ENCODE measurements at regions not wholly inside any gene's neighbourhood (a gene's known extent, or its start where the extent isn't known, plus 50 kb on each side); places are given as distances from the start of the nearest gene placed in this dataset.

DNA sequence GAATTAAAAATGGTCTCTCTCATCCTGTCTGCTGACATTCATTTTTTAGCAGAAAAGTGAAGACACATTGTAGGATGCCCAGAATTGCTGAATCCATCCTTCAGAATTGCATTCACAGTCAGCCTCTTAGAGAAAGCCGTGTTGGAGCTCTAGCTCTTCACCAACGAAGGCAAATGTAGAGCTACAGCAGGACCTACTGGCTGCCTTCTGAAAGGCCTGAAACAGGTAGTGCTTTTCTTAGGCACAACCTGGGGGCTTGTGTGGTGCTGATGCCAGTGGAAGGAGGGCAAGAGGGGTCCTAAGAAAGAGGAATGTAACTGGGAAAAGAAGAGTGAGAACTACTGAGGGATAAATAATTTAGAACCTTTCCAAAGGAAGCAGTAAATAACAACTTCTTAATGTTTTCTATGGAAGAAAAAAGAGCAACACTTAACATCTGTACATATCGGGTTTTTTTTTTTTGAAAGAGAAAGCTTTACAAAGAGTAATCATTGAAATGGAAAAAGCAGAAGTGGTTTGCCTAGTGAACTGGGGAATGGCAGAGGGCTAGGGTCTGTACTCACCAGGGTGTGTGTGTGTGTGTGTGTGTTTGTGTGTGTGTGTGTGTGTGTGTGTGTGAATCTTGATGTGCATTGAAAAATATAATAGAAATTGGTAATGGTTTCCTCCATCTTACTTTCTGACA, 297.8 kb downstream of the SATB1 start:
- Histone ChIP-seq H3K27me3 (ENCODE audit: insufficient read depth, low read length) (no peaks in the 10 kb centered on the region), H2AFZ (ENCODE audit: low read length) (no peak overlapping the region), H3K9me3 (ENCODE audit: low read depth, low read length) (no peaks in the 10 kb centered on the region), H4K20me1 (ENCODE audit: insufficient read depth, low read length) (no peaks in the 10 kb centered on the region), H3K27ac (ENCODE audit: low read depth, low read length) (no peak overlapping the region), H3K4me3 (ENCODE audit: insufficient read depth, low read length) (no peak overlapping the region), H3K4me1 (ENCODE audit: insufficient read depth, low read length) (peaks cover 4% of the 10 kb centered on the region), H3K79me2 (ENCODE audit: insufficient read depth, low read length) (no peaks in the 10 kb centered on the region), H3K4me2 (ENCODE audit: insufficient read depth, low read length) (no peak overlapping the region), H3K36me3 (ENCODE audit: insufficient read depth, low read length) (no peaks in the 10 kb centered on the region)
- DNase-seq (ENCODE audit: insufficient read length, low spot score, missing footprints) = no peak
- TF ChIP-seq, protein P1, sequence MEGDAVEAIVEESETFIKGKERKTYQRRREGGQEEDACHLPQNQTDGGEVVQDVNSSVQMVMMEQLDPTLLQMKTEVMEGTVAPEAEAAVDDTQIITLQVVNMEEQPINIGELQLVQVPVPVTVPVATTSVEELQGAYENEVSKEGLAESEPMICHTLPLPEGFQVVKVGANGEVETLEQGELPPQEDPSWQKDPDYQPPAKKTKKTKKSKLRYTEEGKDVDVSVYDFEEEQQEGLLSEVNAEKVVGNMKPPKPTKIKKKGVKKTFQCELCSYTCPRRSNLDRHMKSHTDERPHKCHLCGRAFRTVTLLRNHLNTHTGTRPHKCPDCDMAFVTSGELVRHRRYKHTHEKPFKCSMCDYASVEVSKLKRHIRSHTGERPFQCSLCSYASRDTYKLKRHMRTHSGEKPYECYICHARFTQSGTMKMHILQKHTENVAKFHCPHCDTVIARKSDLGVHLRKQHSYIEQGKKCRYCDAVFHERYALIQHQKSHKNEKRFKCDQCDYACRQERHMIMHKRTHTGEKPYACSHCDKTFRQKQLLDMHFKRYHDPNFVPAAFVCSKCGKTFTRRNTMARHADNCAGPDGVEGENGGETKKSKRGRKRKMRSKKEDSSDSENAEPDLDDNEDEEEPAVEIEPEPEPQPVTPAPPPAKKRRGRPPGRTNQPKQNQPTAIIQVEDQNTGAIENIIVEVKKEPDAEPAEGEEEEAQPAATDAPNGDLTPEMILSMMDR (IDR thresholded peaks at IDR 0.05; ENCODE audit: extremely low read depth, low read depth, low read length) = no peak

DNA sequence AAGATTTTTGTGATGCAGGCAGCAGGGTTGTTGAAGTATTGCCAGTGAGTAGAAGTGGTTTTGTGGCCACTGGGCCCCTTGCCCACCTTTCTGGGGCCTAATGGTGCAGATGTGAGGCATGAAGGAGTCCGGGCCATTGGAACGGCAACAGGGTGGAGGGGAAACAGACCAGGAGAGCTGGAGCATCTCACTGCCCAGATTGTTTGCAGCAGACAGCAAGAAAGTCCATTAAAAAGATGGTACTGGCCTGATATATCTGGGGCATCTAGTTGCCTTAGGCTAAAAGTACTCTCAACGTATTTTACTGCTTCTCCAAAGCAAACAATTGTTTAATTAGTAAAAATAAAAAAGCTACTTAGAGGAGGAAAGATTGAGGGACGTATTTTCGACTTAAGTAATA, 298.4 kb downstream of the SATB1 start:
- Histone ChIP-seq H3K36me3 (ENCODE audit: insufficient read depth, low read length) (no peaks in the 10 kb centered on the region), H3K79me2 (ENCODE audit: insufficient read depth, low read length) (no peaks in the 10 kb centered on the region), H2AFZ (ENCODE audit: low read length) (no peak overlapping the region), H3K9me3 (ENCODE audit: low read depth, low read length) (no peaks in the 10 kb centered on the region), H4K20me1 (ENCODE audit: insufficient read depth, low read length) (no peaks in the 10 kb centered on the region), H3K4me1 (ENCODE audit: insufficient read depth, low read length) (peaks cover 4% of the 10 kb centered on the region), H3K27me3 (ENCODE audit: insufficient read depth, low read length) (no peaks in the 10 kb centered on the region), H3K4me2 (ENCODE audit: insufficient read depth, low read length) (no peak overlapping the region), H3K4me3 (ENCODE audit: insufficient read depth, low read length) (no peak overlapping the region), H3K27ac (ENCODE audit: low read depth, low read length) (no peak overlapping the region)
- TF ChIP-seq, protein P1 (IDR thresholded peaks at IDR 0.05; ENCODE audit: extremely low read depth, low read depth, low read length) = no peak
- DNase-seq (ENCODE audit: insufficient read length, low spot score, missing footprints) = no peak

DNA sequence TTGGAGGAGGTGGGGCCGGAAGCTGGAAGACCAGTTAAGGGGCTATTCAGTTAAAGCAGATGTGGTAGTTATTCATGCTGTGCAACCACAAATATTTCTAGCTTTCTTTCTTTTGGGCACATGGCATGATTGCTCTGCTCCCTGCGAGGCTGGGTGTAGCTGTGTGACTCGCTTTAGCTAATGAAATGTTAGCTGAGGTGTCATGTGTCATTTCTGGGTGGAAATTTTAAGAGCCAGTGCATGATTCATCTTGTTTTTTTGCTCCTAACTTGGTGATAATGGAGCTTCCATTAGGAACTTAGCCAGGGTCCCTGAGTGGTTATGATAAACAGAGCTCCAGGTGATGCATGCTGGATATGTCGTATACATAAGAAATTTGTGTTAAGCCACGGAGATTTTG, 300.6 kb downstream of the SATB1 start:
- H3K27ac ChIP-seq (ENCODE audit: low read depth, low read length) = no peak overlapping the region

DNA sequence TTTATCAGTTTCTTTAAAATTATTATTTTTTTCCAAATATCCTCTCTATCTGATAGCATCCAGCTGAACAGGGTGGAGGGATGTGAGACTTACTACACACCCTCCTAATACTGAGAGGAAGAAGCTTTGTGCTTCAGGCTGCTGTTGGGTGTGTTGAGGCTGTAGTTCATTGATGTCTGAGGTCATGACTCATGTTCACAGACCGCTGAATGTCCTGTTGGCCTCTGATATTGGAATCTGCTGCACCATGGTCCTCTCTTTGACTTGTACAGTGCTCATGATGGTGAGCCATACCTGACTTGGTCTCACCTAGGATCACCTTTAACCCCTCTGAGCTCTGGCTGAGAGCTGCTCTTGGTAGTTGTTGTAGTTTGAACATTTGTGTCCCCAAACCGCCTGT, 302.9 kb downstream of the SATB1 start:
- no peak overlapping the region for H3K4me3 ChIP-seq (ENCODE audit: insufficient read depth, low read length)
- H3K27ac ChIP-seq (ENCODE audit: low read depth, low read length) = no peak overlapping the region
- no peaks in the 10 kb centered on the region for H3K9me3 ChIP-seq (ENCODE audit: low read depth, low read length)
- no peak overlapping the region for H3K4me2 ChIP-seq (ENCODE audit: insufficient read depth, low read length)
- H4K20me1 ChIP-seq (ENCODE audit: insufficient read depth, low read length) = no peaks in the 10 kb centered on the region
- H3K4me1 ChIP-seq (ENCODE audit: insufficient read depth, low read length) = peaks cover 12% of the 10 kb centered on the region
- no peaks in the 10 kb centered on the region for H3K27me3 ChIP-seq (ENCODE audit: insufficient read depth, low read length)
- no peaks in the 10 kb centered on the region for H3K36me3 ChIP-seq (ENCODE audit: insufficient read depth, low read length)
- no peaks in the 10 kb centered on the region for H3K79me2 ChIP-seq (ENCODE audit: insufficient read depth, low read length)
- no peak for DNase-seq (ENCODE audit: insufficient read length, low spot score, missing footprints)
- TF ChIP-seq, protein P1 (IDR thresholded peaks at IDR 0.05; ENCODE audit: extremely low read depth, low read depth, low read length) = no peak
- no peak overlapping the region for H2AFZ ChIP-seq (ENCODE audit: low read length)

More for the DNA sequence above, 300.6 kb downstream of the SATB1 start:
- Histone ChIP-seq H3K4me3 (ENCODE audit: insufficient read depth, low read length) (no peak overlapping the region), H3K4me2 (ENCODE audit: insufficient read depth, low read length) (no peak overlapping the region), H3K36me3 (ENCODE audit: insufficient read depth, low read length) (no peaks in the 10 kb centered on the region), H3K79me2 (ENCODE audit: insufficient read depth, low read length) (no peaks in the 10 kb centered on the region), H2AFZ (ENCODE audit: low read length) (no peak overlapping the region), H4K20me1 (ENCODE audit: insufficient read depth, low read length) (no peaks in the 10 kb centered on the region), H3K4me1 (ENCODE audit: insufficient read depth, low read length) (peaks cover 9% of the 10 kb centered on the region), H3K9me3 (ENCODE audit: low read depth, low read length) (no peaks in the 10 kb centered on the region), H3K27me3 (ENCODE audit: insufficient read depth, low read length) (no peaks in the 10 kb centered on the region)
- DNase-seq (ENCODE audit: insufficient read length, low spot score, missing footprints) = no peak
- TF ChIP-seq, protein P1 (IDR thresholded peaks at IDR 0.05; ENCODE audit: extremely low read depth, low read depth, low read length) = no peak
